GM21423 (cell line): ENCODE measurements at regions not wholly inside any gene's neighbourhood (a gene's known extent, or its start where the extent isn't known, plus 50 kb on each side); places are given as distances from the start of the nearest gene placed in this dataset.

ENCODE experiments used
- ATAC-seq: cut with Tn5 transposase; IDR thresholded peaks from one replicate; pipeline ENCODE4 v1.9.1; 2021; ENCODE audit warnings: mild to moderate bottlenecking, moderate library complexity; ENCODE audit not compliant: unreplicated experiment

- ATAC-seq, result no peak
Measured at GRCh38 chr13:39159393-39159792, 121.1 kb downstream of the NHLRC3 start.

- ATAC-seq, result no peak
Measured at GRCh38 chr13:39159846-39160370, 121.7 kb downstream of the NHLRC3 start.

- ATAC-seq, result no peak
Measured at GRCh38 chr13:39167018-39167417, 128.8 kb downstream of the NHLRC3 start.

GRCh38 chr13:39170711-39171110 is 132.5 kb downstream of the NHLRC3 start:
- no peak for ATAC-seq

- no peak for ATAC-seq
Measured at GRCh38 chr13:39185326-39185725, 147.1 kb downstream of the NHLRC3 start.

- no peak for ATAC-seq
Measured at GRCh38 chr13:39186205-39186875, 148.1 kb downstream of the NHLRC3 start.

- ATAC-seq, result no peak
Measured at GRCh38 chr13:39189778-39190177, 151.5 kb downstream of the NHLRC3 start.

- ATAC-seq, result peak; percentile 49
Measured at GRCh38 chr13:39196965-39197646, 158.8 kb downstream of the NHLRC3 start.

- peak; percentile 24 for ATAC-seq
Measured at GRCh38 chr13:39197647-39198007, 159.4 kb downstream of the NHLRC3 start.

- ATAC-seq, result no peak
Measured at GRCh38 chr13:39200249-39200910, 162.1 kb downstream of the NHLRC3 start.

- no peak for ATAC-seq
Measured at GRCh38 chr13:39201180-39201579, 162.9 kb downstream of the NHLRC3 start.

- no peak for ATAC-seq
Measured at GRCh38 chr13:39202746-39203145, 164.5 kb downstream of the NHLRC3 start.

- ATAC-seq, result no peak
Measured at GRCh38 chr13:39208636-39209035, 170.4 kb downstream of the NHLRC3 start.

GRCh38 chr13:39209731-39210531 is 171.7 kb downstream of the NHLRC3 start:
- no peak for ATAC-seq

- ATAC-seq, result no peak
Measured at GRCh38 chr13:39210961-39211534, 172.8 kb downstream of the NHLRC3 start.

GRCh38 chr13:39215971-39216370 is 177.7 kb downstream of the NHLRC3 start:
- no peak for ATAC-seq

- ATAC-seq, result no peak
Measured at GRCh38 chr13:39217471-39217870, 179.2 kb downstream of the NHLRC3 start.

GRCh38 chr13:39224671-39225240 is 186.5 kb downstream of the NHLRC3 start:
- no peak for ATAC-seq

- ATAC-seq, result no peak
Measured at GRCh38 chr13:39225860-39226259, 187.6 kb downstream of the NHLRC3 start.

- no peak for ATAC-seq
Measured at GRCh38 chr13:39226359-39226758, 188.1 kb downstream of the NHLRC3 start.
